HFFc6 (cell line): ENCODE measurements at regions not wholly inside any gene's neighbourhood (a gene's known extent, or its start where the extent isn't known, plus 50 kb on each side); places are given as distances from the start of the nearest gene placed in this dataset.

Source experiments
- DNase-seq: peaks from one replicate; pipeline ENCODE4 v3.0.0-alpha.2; 2018
- H3K27ac Mint-ChIP-seq: 2 replicates; pipeline ENCODE4 v1.8.0; 2020; ENCODE audit warnings: mild to moderate bottlenecking, mixed read lengths
- H3K27me3 Mint-ChIP-seq: 2 replicates; pipeline ENCODE4 v1.8.0; 2021; ENCODE audit warnings: mild to moderate bottlenecking, moderate library complexity, mixed read lengths; ENCODE audit not compliant: insufficient read depth
- H3K36me3 Mint-ChIP-seq: 2 replicates; pipeline ENCODE4 v1.8.0; 2021; ENCODE audit warnings: low read depth, mixed read lengths
- H3K4me1 Mint-ChIP-seq: 2 replicates; pipeline ENCODE4 v1.8.0; 2020; ENCODE audit warnings: low read depth, mixed read lengths
- H3K4me3 Mint-ChIP-seq: 2 replicates; pipeline ENCODE4 v1.8.0; 2020; ENCODE audit warnings: mild to moderate bottlenecking, moderate library complexity, mixed read lengths
- H3K9me3 Mint-ChIP-seq: 2 replicates; pipeline ENCODE4 v1.8.0; 2020; ENCODE audit warnings: mild to moderate bottlenecking, mixed read lengths
- CTCF ChIP-seq: fragments of 200-600 bp; sonication (generic); IDR thresholded peaks from 2 replicates; pipeline ENCODE4 v1.5.0; 2021; ENCODE audit warnings: antibody characterized with exemption, mild to moderate bottlenecking

- TF ChIP-seq CTCF, result no peak
- H3K36me3 Mint-ChIP-seq, result no peaks in the 10 kb centered on the region
- no peak for DNase-seq
- H3K27me3 Mint-ChIP-seq, result no peaks in the 10 kb centered on the region; the same call in none of the 2 replicates
- H3K27ac Mint-ChIP-seq, result no peak overlapping the region
- H3K4me1 Mint-ChIP-seq, result no peaks in the 10 kb centered on the region
- H3K4me3 Mint-ChIP-seq, result no peak overlapping the region
- no peaks in the 10 kb centered on the region; the same call in 1 of the 2 replicates for H3K9me3 Mint-ChIP-seq
Observed at GRCh38 chr6:22099923-22100322, 196.9 kb downstream of the PRL start.

- Mint-ChIP-seq H3K9me3 (no peaks in the 10 kb centered on the region; the same call in 1 of the 2 replicates), H3K4me1 (no peaks in the 10 kb centered on the region), H3K4me3 (no peak overlapping the region), H3K27ac (no peak overlapping the region), H3K27me3 (no peaks in the 10 kb centered on the region; the same call in none of the 2 replicates), H3K36me3 (no peaks in the 10 kb centered on the region)
- DNase-seq, result no peak
- TF ChIP-seq CTCF, result no peak
Observed at GRCh38 chr6:22101163-22101562, 195.7 kb downstream of the PRL start.

- TF ChIP-seq CTCF, result no peak
- H3K9me3 Mint-ChIP-seq, result no peaks in the 10 kb centered on the region; the same call in 1 of the 2 replicates
- no peaks in the 10 kb centered on the region for H3K36me3 Mint-ChIP-seq
- no peaks in the 10 kb centered on the region for H3K4me1 Mint-ChIP-seq
- no peak for DNase-seq
- H3K4me3 Mint-ChIP-seq, result no peak overlapping the region
- no peaks in the 10 kb centered on the region; the same call in none of the 2 replicates for H3K27me3 Mint-ChIP-seq
- no peak overlapping the region for H3K27ac Mint-ChIP-seq
Observed at GRCh38 chr6:22102671-22103070, 194.2 kb downstream of the PRL start.

GRCh38 chr6:22106451-22106850, 190.4 kb downstream of the PRL start:
- no peak overlapping the region for H3K27ac Mint-ChIP-seq
- no peaks in the 10 kb centered on the region for H3K36me3 Mint-ChIP-seq
- no peak for TF ChIP-seq CTCF
- H3K4me3 Mint-ChIP-seq, result no peak overlapping the region
- peaks cover 1% of the 10 kb centered on the region; the same call in 1 of the 2 replicates for H3K27me3 Mint-ChIP-seq
- no peaks in the 10 kb centered on the region; the same call in 1 of the 2 replicates for H3K9me3 Mint-ChIP-seq
- no peak for DNase-seq
- H3K4me1 Mint-ChIP-seq, result no peaks in the 10 kb centered on the region

- Mint-ChIP-seq H3K27ac (no peak overlapping the region), H3K4me3 (no peak overlapping the region), H3K9me3 (no peaks in the 10 kb centered on the region; the same call in 1 of the 2 replicates), H3K4me1 (no peaks in the 10 kb centered on the region), H3K36me3 (no peaks in the 10 kb centered on the region), H3K27me3 (peaks cover 1% of the 10 kb centered on the region; the same call in 1 of the 2 replicates)
- no peak for TF ChIP-seq CTCF
- DNase-seq, result no peak
Observed at GRCh38 chr6:22106961-22107360, 189.9 kb downstream of the PRL start.

GRCh38 chr6:22108199-22108598, 188.6 kb downstream of the PRL start:
- Mint-ChIP-seq H3K27ac (no peak overlapping the region), H3K4me3 (no peak overlapping the region), H3K36me3 (no peaks in the 10 kb centered on the region), H3K9me3 (no peaks in the 10 kb centered on the region; the same call in 1 of the 2 replicates), H3K27me3 (peaks cover 1% of the 10 kb centered on the region; the same call in 1 of the 2 replicates), H3K4me1 (peaks cover 10% of the 10 kb centered on the region)
- DNase-seq, result no peak
- no peak for TF ChIP-seq CTCF
